IgD-negative memory B cell (primary cell): ENCODE measurements at regions not wholly inside any gene's neighbourhood (a gene's known extent, or its start where the extent isn't known, plus 50 kb on each side); places are given as distances from the start of the nearest gene placed in this dataset.
"Not testable (repeated sequence)": the region's sequence is repeated elsewhere in the genome, so short reads cannot be mapped to it uniquely, and the experiment has no call there.

Experiments used
- H3K27ac Mint-ChIP-seq, 3 donors: one replicate each; pipeline ENCODE4 v1.8.0; 2020 to 2022; ENCODE audit warnings: mild to moderate bottlenecking in 3 of 3, mixed read lengths in 3 of 3, moderate library complexity in 1 of 3
- H3K27me3 Mint-ChIP-seq: one replicate; pipeline ENCODE4 v1.8.0; 2021; ENCODE audit warnings: mixed read lengths
- H3K36me3 Mint-ChIP-seq: one replicate; pipeline ENCODE4 v1.8.0; 2020; ENCODE audit warnings: mild to moderate bottlenecking, mixed read lengths
- H3K4me1 Mint-ChIP-seq, 3 donors: one replicate each; pipeline ENCODE4 v1.8.0; 2020 to 2022; ENCODE audit warnings: mixed read lengths in 3 of 3, mild to moderate bottlenecking in 1 of 3
- H3K4me3 Mint-ChIP-seq, 4 donors: one replicate each; pipeline ENCODE4 v1.8.0; 2020 to 2022; ENCODE audit warnings: mild to moderate bottlenecking in 4 of 4, mixed read lengths in 4 of 4, moderate library complexity in 3 of 4
- H3K9me3 Mint-ChIP-seq, 3 donors: one replicate each; pipeline ENCODE4 v1.8.0; 2020 to 2021; ENCODE audit warnings: mixed read lengths in 3 of 3, mild to moderate bottlenecking in 1 of 3

DNA sequence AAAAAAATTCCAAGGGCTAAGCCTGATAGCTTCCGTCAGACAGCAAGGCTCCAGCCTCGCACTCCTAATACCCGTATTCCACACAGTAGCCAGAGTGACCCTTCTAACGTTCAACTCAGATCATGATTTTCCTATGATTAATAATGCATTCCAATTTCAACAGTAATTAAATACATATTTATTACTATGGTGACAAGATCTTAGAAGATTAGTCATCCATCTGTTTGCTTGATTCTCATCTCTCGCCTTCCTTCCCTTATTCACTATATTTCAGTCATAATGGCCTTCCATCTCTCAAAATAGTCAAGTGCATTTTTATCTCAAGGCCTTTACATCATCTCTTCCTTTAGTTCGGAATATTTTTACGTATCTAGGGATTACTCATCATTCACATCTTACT lies 621.2 kb upstream of the SPRY2 start:
- Mint-ChIP-seq H3K27ac (no peak overlapping the region), H3K27me3 (no peaks in the 10 kb centered on the region), H3K4me1 (no peaks in the 10 kb centered on the region), H3K4me3 (no peak overlapping the region), H3K36me3 (no peaks in the 10 kb centered on the region), H3K9me3 (peaks cover 0 to 16% (median 2%) of the 10 kb centered on the region in 3 donors)

DNA sequence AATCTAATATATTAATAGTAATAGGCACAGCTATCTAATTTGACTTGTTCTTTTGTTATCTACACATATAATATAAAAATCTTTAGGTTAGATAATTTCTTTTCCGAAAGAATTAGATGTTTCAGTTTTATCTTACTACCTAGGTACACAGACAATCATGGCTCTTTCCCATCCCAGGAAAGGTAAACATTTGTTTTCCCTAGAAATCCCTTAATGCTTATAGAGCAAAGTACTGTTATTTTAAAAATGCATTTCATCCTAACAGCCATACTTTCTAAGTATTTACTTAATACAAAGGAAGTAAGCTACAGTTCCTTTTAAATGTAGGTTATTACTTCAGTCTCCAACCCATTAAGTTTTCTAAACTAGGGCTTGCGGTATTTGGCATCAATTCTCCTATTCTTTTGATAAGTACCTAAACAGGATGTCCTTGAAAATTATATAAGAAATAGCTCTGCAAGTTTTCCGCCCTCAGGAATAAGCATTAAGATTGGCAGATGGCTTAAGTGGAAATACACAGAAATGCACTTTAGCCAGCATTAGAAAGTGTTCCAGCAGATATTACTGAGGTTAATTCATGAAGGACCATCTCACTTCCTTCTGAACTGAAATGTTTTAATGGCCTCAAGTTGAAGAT lies 616.2 kb upstream of the SPRY2 start:
- H3K27ac Mint-ChIP-seq, result no peak overlapping the region
- H3K4me3 Mint-ChIP-seq, result no peak overlapping the region
- H3K9me3 Mint-ChIP-seq, result peaks cover 0 to 24% (median 2%) of the 10 kb centered on the region in 3 donors
- H3K36me3 Mint-ChIP-seq, result no peaks in the 10 kb centered on the region
- no peaks in the 10 kb centered on the region for H3K4me1 Mint-ChIP-seq
- H3K27me3 Mint-ChIP-seq, result no peaks in the 10 kb centered on the region

DNA sequence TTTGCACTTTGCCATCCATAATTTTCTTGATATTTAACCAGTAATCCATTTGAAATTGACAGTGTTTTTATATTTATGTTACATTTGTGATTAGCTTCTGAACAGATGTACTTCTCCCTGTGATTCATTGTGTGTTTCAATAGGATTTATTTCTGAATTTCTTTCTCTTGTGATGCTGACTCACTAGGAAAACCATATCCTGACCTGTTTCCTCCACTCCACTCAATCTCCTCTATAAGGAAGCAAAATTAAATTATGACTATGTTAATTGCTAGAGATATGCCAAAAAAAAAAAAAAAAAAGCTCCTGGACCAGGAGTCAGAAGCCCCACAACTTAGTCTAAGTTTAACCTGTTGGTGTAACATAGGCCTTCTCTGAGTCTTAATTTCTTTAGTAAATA lies 614.6 kb upstream of the SPRY2 start:
- no peak overlapping the region for H3K27ac Mint-ChIP-seq
- no peaks in the 10 kb centered on the region for H3K4me1 Mint-ChIP-seq
- H3K4me3 Mint-ChIP-seq, result no peak overlapping the region
- H3K36me3 Mint-ChIP-seq, result no peaks in the 10 kb centered on the region
- no peaks in the 10 kb centered on the region for H3K27me3 Mint-ChIP-seq
- peaks cover 0 to 11% (median 2%) of the 10 kb centered on the region in 3 donors for H3K9me3 Mint-ChIP-seq

DNA sequence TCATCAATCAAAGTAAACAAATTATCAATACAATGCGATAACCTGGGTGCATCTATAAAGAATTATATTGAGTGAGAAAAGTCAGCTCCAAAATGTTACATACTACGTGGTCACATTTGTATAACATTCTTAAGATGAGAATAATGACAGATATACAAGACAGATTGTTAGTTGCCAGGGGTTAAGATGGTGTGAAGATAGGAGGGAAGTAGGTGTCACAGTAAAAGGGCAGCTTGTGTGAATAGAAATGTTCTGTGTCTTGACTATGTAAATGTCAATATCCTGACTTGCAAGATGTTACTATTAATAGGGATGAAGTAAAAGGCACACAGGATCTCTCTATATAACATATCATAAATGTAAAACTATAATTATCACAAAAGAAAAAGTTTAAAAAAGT lies 611.2 kb upstream of the SPRY2 start:
- Mint-ChIP-seq H3K27ac (no peak overlapping the region), H3K4me1 (no peaks in the 10 kb centered on the region), H3K9me3 (peaks cover 0 to 7% (median 2%) of the 10 kb centered on the region in 3 donors), H3K4me3 (no peak overlapping the region), H3K27me3 (no peaks in the 10 kb centered on the region), H3K36me3 (no peaks in the 10 kb centered on the region)

DNA sequence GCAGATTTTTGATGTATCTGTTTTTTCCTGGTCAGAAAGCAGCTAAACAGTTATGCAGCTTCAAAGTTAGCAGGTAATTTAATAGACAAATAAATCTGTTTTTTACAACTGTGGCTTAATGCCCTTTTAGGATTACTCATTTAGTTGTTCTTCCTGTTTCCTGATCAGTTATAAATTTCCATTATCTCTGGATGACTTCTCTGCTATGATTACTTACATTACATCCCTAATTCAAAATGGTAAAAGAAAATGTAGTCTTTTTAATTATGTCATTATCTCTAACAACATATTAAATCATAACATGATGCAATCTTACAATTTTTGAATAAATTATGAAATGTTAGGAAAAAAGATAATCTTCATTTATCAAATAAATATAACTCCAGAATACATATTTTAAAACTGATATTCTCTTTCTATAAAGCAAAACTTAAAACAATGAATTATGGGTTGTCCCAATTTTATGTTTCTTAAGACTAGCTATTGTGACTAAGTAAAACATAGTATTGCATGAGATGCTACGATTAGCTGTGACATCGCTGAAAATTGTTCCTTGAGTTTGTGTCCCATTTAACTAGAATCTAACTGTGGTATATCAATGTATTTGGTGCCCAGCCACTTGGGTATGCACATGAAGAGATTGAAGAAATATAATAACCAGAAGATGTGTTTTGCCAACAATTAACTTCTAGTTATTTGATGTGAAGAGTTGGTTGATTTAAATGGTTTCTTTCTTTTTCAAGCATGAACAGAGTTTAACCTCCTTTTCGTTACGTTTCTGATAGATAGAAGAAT lies 605.3 kb upstream of the SPRY2 start:
- Mint-ChIP-seq H3K4me3 (no peak overlapping the region), H3K9me3 (peaks cover 0 to 4% (median 0%) of the 10 kb centered on the region in 3 donors), H3K4me1 (no peaks in the 10 kb centered on the region), H3K27me3 (no peaks in the 10 kb centered on the region), H3K36me3 (no peaks in the 10 kb centered on the region), H3K27ac (no peak overlapping the region)

DNA sequence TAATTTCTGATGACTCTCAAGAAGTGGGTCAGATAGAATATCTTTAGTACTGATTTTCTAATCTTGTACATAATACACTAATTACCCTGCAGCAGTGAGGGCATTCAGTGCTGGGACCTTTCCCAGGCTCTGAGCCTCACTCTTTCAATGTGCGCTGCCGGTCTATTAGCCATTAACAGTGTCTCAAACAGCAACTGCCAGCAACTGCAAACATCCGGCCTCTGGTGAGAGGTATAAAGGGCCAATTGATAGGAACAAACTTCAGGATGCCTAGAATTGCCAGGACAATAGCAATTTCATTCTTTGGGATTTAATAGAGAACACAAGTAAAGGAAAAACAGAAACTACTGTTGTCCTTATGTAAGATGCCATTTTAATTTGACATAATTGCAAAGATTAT lies 604.4 kb upstream of the SPRY2 start:
- no peaks in the 10 kb centered on the region for H3K36me3 Mint-ChIP-seq
- H3K4me3 Mint-ChIP-seq, result no peak overlapping the region
- H3K4me1 Mint-ChIP-seq, result no peaks in the 10 kb centered on the region
- H3K9me3 Mint-ChIP-seq, result peaks cover 0 to 4% (median 0%) of the 10 kb centered on the region in 3 donors
- no peaks in the 10 kb centered on the region for H3K27me3 Mint-ChIP-seq
- no peak overlapping the region for H3K27ac Mint-ChIP-seq

DNA sequence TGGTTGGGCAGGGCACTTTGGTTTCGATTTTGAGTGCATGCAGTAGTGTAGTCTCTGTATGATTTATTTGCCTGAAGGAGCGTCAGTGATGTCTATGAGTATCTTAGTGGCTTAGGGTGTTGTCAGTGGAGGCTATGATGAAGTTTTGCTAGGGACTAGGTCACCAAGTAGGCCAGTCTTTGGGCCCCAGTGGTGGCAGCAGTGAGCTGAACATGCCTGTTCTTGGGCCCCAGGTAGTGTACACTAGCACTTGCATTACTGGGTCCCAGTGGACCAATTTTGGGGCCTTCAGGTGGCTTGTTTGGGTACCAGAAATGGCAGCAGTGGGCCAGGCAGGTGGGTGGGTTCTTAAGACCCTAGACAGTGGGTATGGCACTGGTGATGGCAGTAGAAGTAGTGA lies 598.7 kb upstream of the SPRY2 start:
- no peak overlapping the region for H3K4me3 Mint-ChIP-seq
- H3K36me3 Mint-ChIP-seq, result no peaks in the 10 kb centered on the region
- no peak overlapping the region for H3K27ac Mint-ChIP-seq
- no peaks in the 10 kb centered on the region for H3K4me1 Mint-ChIP-seq
- peaks cover 0 to 2% (median 2%) of the 10 kb centered on the region in 3 donors for H3K9me3 Mint-ChIP-seq
- no peaks in the 10 kb centered on the region for H3K27me3 Mint-ChIP-seq

DNA sequence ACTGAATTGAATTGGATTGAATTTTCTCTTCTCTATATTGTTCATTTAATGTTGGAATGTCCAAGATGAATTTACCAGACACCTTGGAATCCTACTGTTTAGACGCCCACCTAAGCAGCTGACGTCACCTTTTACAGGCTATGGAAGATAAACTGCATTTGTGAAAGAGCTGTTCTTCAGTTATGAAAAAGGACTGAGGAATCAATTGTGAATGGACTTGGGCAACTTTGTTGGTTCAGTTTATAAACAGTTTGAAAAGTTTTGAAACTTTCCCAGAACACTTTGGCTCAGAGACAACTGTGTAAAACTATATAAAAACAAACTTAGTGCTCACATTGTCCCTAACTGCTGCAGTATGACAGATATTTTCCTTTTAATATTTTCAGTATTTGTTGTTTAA lies 590.8 kb upstream of the SPRY2 start:
- Mint-ChIP-seq H3K36me3 (no peaks in the 10 kb centered on the region), H3K27ac (no peak overlapping the region), H3K9me3 (no peaks in the 10 kb centered on the region), H3K4me1 (no peaks in the 10 kb centered on the region), H3K27me3 (no peaks in the 10 kb centered on the region), H3K4me3 (no peak overlapping the region)

DNA sequence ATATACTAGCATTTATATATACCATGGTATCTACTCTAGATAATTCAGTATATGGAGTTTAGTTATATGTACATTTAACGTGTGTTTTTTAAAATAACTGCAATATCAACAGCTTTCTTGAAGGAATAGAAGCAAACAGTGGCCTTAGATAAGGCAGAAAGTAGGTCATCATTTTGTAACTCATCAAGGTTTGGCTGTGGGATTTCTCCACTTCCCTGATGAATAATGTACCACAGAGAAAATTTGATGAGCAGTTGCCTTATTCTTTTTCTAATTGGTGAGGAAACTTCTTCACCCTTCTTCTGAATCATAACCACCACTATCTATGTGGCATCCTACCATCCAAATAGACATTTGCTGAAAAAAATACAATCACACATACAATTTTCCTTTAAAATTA lies 590.2 kb upstream of the SPRY2 start:
- Mint-ChIP-seq H3K36me3 (no peaks in the 10 kb centered on the region), H3K4me3 (no peak overlapping the region)

DNA sequence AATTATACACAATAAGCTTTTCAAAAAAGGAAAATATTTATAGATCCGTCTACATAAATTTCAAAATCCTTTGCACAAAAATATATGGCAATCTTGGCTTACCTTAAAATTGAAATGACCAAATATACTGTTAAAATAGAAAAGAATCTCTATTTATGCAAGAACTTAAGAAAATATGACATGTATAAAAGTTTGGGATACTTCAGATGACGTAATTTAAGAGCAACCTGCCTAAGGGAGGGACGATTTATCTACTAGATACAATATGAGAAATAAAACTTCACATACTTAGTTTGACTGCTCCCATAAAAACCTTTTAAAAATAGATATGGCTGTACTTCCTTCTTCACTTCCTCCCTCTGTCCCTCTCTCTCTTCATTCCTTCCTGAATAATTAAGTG lies 587.3 kb upstream of the SPRY2 start:
- Mint-ChIP-seq H3K9me3 (no peaks in the 10 kb centered on the region), H3K36me3 (no peaks in the 10 kb centered on the region), H3K4me3 (no peak overlapping the region), H3K4me1 (no peaks in the 10 kb centered on the region), H3K27ac (no peak overlapping the region), H3K27me3 (no peaks in the 10 kb centered on the region)

More for the DNA sequence above, 590.2 kb upstream of the SPRY2 start:
- H3K9me3 Mint-ChIP-seq, result no peaks in the 10 kb centered on the region
- H3K27me3 Mint-ChIP-seq, result no peaks in the 10 kb centered on the region
- no peaks in the 10 kb centered on the region for H3K4me1 Mint-ChIP-seq
- no peak overlapping the region for H3K27ac Mint-ChIP-seq

DNA sequence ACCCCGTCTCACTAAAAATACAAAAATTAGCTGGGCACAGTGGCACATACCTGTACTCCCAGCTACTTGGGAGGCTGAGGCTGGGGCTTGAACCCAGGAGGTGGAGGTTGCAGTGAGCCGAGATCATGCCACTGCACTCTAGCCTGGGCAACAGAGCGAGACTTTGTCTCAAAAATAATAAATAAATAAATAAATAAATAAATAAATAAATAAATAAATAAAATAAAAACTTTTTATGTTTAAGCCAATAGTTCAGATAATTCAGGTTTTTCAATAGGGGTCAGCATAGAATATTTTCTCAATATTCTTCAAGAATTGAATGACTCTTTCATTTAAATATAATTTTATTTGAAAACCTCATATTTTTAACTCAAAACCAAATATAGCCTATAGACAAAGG lies 585.1 kb upstream of the SPRY2 start:
- not testable (repeated sequence) for H3K27me3 Mint-ChIP-seq, H3K4me1 Mint-ChIP-seq, H3K27ac Mint-ChIP-seq, H3K9me3 Mint-ChIP-seq, H3K36me3 Mint-ChIP-seq, H3K4me3 Mint-ChIP-seq

DNA sequence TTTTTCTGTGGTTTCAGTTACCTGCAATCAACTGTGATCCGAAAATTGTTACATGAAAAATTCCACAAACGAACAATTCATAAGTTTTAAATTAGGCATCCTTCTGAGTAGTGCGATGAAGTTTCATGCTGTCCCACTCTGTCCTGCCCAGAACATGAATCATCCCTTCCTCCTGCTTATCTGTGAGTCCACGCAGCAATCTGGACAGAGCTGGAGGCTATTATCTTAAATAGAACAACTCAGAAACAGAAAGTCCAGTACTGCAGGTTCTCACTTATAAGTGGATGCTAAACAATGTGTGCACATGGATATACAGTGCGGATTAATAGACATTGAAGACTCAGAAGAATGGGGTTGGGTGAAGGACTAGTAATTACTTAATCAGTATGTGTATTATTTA lies 583.7 kb upstream of the SPRY2 start:
- Mint-ChIP-seq H3K27me3 (no peaks in the 10 kb centered on the region), H3K27ac (no peak overlapping the region)

DNA sequence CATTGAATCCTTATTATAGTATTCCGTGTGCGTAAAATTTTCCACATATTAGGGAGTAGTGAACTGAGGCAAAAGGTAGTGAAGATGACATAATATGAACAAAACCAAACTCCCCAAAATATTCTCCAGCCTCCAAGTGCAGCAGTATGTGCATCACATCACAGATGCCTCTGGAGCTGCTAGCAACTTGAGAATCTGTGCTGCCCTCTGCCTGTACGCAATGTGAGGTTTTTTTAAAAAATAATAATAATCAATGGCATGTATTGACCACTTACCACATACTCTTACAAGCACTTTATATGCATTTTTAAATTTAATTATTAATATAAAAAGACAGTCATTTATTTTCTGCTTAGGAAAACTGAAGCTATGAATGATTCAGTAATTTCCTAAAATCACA lies 583.0 kb upstream of the SPRY2 start:
- no peak overlapping the region for H3K4me3 Mint-ChIP-seq
- H3K27me3 Mint-ChIP-seq, result no peaks in the 10 kb centered on the region
- H3K36me3 Mint-ChIP-seq, result no peaks in the 10 kb centered on the region
- H3K4me1 Mint-ChIP-seq, result no peaks in the 10 kb centered on the region
- H3K27ac Mint-ChIP-seq, result no peak overlapping the region
- peaks cover 0 to 1% (median 0%) of the 10 kb centered on the region in 3 donors for H3K9me3 Mint-ChIP-seq

More for the DNA sequence above, 583.7 kb upstream of the SPRY2 start:
- Mint-ChIP-seq H3K4me1 (no peaks in the 10 kb centered on the region), H3K4me3 (no peak overlapping the region), H3K9me3 (peaks cover 0 to 1% (median 0%) of the 10 kb centered on the region in 3 donors), H3K36me3 (no peaks in the 10 kb centered on the region)

DNA sequence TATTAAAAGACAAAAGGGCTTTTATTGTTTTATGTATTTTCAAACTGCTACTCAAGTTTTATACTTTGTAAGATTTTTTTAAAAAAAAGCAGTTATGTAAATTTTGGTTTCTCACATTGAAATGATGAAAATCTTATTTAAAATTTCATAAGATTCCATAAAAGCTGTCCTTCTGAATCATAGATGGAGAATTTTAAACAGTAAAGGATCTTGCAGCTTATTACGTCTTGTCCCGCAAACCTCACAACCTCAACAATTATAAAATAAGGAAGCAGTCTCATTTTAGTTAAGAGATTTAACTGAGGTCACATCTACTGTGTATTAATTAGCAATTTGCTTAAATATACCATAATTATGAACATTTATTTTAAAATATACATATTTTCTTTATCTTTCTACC lies 581.0 kb upstream of the SPRY2 start:
- Mint-ChIP-seq H3K4me3 (no peak overlapping the region), H3K9me3 (peaks cover 0 to 1% (median 0%) of the 10 kb centered on the region in 3 donors), H3K4me1 (no peaks in the 10 kb centered on the region), H3K27ac (no peak overlapping the region), H3K36me3 (no peaks in the 10 kb centered on the region), H3K27me3 (no peaks in the 10 kb centered on the region)

DNA sequence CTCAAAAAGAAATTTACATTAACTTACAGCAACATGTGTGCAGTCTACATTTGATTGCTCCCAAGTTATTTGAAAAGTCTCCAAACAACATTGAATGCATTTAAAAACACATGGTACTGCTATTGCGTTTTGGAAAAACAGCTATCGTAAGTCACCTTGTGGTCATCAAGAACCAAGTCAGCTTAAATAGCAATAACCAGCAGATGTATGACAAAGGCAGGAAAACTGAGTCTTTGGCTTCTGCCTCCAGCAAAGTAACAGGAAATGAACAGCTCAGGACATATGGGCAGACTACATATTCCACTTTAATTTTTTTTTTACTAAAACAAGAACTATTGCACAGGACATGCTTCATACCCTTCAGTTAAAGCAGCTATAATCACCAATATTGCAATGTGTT lies 580.6 kb upstream of the SPRY2 start:
- Mint-ChIP-seq H3K36me3 (no peaks in the 10 kb centered on the region), H3K27ac (no peak overlapping the region), H3K9me3 (peaks cover 0 to 1% (median 0%) of the 10 kb centered on the region in 3 donors), H3K27me3 (no peaks in the 10 kb centered on the region), H3K4me3 (no peak overlapping the region), H3K4me1 (no peaks in the 10 kb centered on the region)

DNA sequence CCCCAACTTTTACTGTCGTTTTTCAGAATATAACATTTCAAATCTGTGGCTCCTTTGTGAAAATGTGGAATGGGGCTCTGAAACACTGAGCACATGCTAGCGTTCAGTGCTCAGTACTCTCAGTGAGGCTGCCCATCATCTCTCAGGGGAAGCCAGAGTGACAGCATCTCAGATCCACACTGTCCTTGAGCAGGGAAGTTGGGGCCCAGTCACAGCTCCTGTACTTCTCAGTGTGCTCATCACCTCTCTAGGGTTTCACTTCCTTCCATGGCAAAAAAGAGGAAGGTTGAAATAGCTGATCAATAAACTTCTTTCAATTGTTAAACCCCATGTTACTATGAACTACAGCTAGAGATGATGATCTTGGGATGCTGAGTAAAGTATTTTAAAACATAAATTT lies 565.9 kb upstream of the SPRY2 start:
- Mint-ChIP-seq H3K27me3 (no peaks in the 10 kb centered on the region), H3K27ac (no peak overlapping the region), H3K36me3 (peaks cover 1% of the 10 kb centered on the region), H3K4me1 (no peaks in the 10 kb centered on the region), H3K4me3 (no peak overlapping the region), H3K9me3 (peaks cover 0 to 3% (median 2%) of the 10 kb centered on the region in 3 donors)
